GM08714 (cell line): ENCODE measurements at regions not wholly inside any gene's neighbourhood (a gene's known extent, or its start where the extent isn't known, plus 50 kb on each side); places are given as distances from the start of the nearest gene placed in this dataset.

ENCODE experiments used
- H3K4me3 ChIP-seq: fragments of 200-500 bp; sonication (Bioruptor generic); 2 replicates; pipeline ENCODE4 v1.5.1; 2014; ENCODE audit warnings: mild to moderate bottlenecking, low read length, inconsistent platforms
- ZNF274 ChIP-seq: IDR thresholded peaks from 2 replicates; pipeline ENCODE4 v1.6.1; 2012; ENCODE audit warnings: mild to moderate bottlenecking, low read depth, low read length

GRCh38 chr1:177746155-177746554, 223.7 kb downstream of the SEC16B start:
- no peak for TF ChIP-seq ZNF274
- H3K4me3 ChIP-seq = no peak overlapping the region

GRCh38 chr1:177744906-177745305, 225.0 kb downstream of the SEC16B start:
- no peak for TF ChIP-seq ZNF274

GRCh38 chr1:177741476-177741875, 228.4 kb downstream of the SEC16B start:
- no peak for TF ChIP-seq ZNF274
- no peak overlapping the region for H3K4me3 ChIP-seq

More at GRCh38 chr1:177744906-177745305, 225.0 kb downstream of the SEC16B start:
- H3K4me3 ChIP-seq = no peak overlapping the region

GRCh38 chr1:177739780-177740179, 230.1 kb downstream of the SEC16B start:
- no peak for TF ChIP-seq ZNF274
- no peak overlapping the region for H3K4me3 ChIP-seq

- no peak overlapping the region for H3K4me3 ChIP-seq
- TF ChIP-seq ZNF274 = no peak
Measured at GRCh38 chr1:177737456-177737855, 232.4 kb downstream of the SEC16B start.

GRCh38 chr1:177732178-177732577, 237.7 kb downstream of the SEC16B start:
- TF ChIP-seq ZNF274 = no peak
- no peak overlapping the region for H3K4me3 ChIP-seq

GRCh38 chr1:177729646-177730045, 240.2 kb downstream of the SEC16B start:
- TF ChIP-seq ZNF274 = no peak
- no peak overlapping the region for H3K4me3 ChIP-seq

- no peak overlapping the region for H3K4me3 ChIP-seq
- TF ChIP-seq ZNF274 = no peak
Measured at GRCh38 chr1:177723533-177723932, 246.3 kb downstream of the SEC16B start.

- TF ChIP-seq ZNF274 = no peak
- H3K4me3 ChIP-seq = no peak overlapping the region
Measured at GRCh38 chr1:177710696-177711620, 258.9 kb downstream of the SEC16B start.

GRCh38 chr1:177708406-177708805, 261.5 kb downstream of the SEC16B start:
- no peak for TF ChIP-seq ZNF274
- H3K4me3 ChIP-seq = no peak overlapping the region

GRCh38 chr1:177706977-177707376, 262.9 kb downstream of the SEC16B start:
- no peak for TF ChIP-seq ZNF274
- H3K4me3 ChIP-seq = no peak overlapping the region

- no peak for TF ChIP-seq ZNF274
- H3K4me3 ChIP-seq = no peak overlapping the region
Measured at GRCh38 chr1:177705839-177706238, 264.0 kb downstream of the SEC16B start.

GRCh38 chr1:177703888-177704446, 265.9 kb downstream of the SEC16B start:
- TF ChIP-seq ZNF274 = no peak

GRCh38 chr1:177701654-177702353, 268.1 kb downstream of the SEC16B start:
- H3K4me3 ChIP-seq = no peak overlapping the region
- no peak for TF ChIP-seq ZNF274

More at GRCh38 chr1:177703888-177704446, 265.9 kb downstream of the SEC16B start:
- no peak overlapping the region for H3K4me3 ChIP-seq
